ENCODE measurements at regions not wholly inside any gene's neighbourhood (a gene's known extent, or its start where the extent isn't known, plus 50 kb on each side); places are given as distances from the start of the nearest gene placed in this dataset.

DNA sequence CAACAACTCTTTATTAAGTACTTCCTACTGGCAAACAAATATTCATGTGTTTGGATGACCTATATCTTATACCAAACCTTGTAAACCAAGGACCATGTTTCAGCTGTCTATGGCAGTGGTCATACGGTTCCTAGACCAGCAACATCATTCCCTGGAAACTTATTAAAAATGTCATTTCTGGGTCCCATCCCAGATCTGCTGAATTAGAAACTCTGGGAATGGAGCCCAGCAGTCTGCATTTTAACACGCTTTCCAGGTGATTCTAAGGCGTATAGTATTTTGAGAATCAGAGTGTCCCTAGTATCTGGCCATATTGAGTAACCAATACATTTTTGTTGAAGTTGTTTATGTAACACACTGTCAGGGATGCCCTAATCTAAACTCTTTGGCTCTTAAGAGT lies 363.4 kb upstream of the LRRC3B start:
- TF ChIP-seq, protein P1, sequence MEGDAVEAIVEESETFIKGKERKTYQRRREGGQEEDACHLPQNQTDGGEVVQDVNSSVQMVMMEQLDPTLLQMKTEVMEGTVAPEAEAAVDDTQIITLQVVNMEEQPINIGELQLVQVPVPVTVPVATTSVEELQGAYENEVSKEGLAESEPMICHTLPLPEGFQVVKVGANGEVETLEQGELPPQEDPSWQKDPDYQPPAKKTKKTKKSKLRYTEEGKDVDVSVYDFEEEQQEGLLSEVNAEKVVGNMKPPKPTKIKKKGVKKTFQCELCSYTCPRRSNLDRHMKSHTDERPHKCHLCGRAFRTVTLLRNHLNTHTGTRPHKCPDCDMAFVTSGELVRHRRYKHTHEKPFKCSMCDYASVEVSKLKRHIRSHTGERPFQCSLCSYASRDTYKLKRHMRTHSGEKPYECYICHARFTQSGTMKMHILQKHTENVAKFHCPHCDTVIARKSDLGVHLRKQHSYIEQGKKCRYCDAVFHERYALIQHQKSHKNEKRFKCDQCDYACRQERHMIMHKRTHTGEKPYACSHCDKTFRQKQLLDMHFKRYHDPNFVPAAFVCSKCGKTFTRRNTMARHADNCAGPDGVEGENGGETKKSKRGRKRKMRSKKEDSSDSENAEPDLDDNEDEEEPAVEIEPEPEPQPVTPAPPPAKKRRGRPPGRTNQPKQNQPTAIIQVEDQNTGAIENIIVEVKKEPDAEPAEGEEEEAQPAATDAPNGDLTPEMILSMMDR (IDR thresholded peaks at IDR 0.05), result no peak
- TF ChIP-seq POLR2A (IDR thresholded peaks at IDR 0.05), result no peak
